HT-29 (cell line): ENCODE measurements at regions not wholly inside any gene's neighbourhood (a gene's known extent, or its start where the extent isn't known, plus 50 kb on each side); places are given as distances from the start of the nearest gene placed in this dataset.

Source experiments
- DNase-seq: peaks from one replicate; pipeline ENCODE4 v3.0.0-alpha.2; 2015; ENCODE audit warnings: low spot score

- DNase-seq, result no peak
These were observed 104.9 kb downstream of the MTNR1B start for GRCh38 chr11:93074352-93074751.

GRCh38 chr11:93075782-93076181 is 106.3 kb downstream of the MTNR1B start:
- DNase-seq, result no peak

GRCh38 chr11:93080146-93080759 is 110.8 kb downstream of the MTNR1B start:
- peak; percentile 33 for DNase-seq

- no peak for DNase-seq
These were observed 112.2 kb downstream of the MTNR1B start for GRCh38 chr11:93081694-93082093.

GRCh38 chr11:93082900-93083299 is 113.4 kb downstream of the MTNR1B start:
- no peak for DNase-seq

GRCh38 chr11:93084727-93085505 is 112.9 kb downstream of the SLC36A4 start:
- DNase-seq, result no peak

GRCh38 chr11:93089474-93090102 is 108.2 kb downstream of the SLC36A4 start:
- peak; percentile 69 for DNase-seq
